SHP77 treated with DMSO at 0.1 percent for 48 hours (cell line): ENCODE measurements at regions not wholly inside any gene's neighbourhood (a gene's known extent, or its start where the extent isn't known, plus 50 kb on each side); places are given as distances from the start of the nearest gene placed in this dataset.
"Not testable (repeated sequence)": the region's sequence is repeated elsewhere in the genome, so short reads cannot be mapped to it uniquely, and the experiment has no call there.

Experiments
- DNase-seq: peaks from one replicate; lab custom pipeline; 2025; lab: John Stamatoyannopoulos, UW

DNA sequence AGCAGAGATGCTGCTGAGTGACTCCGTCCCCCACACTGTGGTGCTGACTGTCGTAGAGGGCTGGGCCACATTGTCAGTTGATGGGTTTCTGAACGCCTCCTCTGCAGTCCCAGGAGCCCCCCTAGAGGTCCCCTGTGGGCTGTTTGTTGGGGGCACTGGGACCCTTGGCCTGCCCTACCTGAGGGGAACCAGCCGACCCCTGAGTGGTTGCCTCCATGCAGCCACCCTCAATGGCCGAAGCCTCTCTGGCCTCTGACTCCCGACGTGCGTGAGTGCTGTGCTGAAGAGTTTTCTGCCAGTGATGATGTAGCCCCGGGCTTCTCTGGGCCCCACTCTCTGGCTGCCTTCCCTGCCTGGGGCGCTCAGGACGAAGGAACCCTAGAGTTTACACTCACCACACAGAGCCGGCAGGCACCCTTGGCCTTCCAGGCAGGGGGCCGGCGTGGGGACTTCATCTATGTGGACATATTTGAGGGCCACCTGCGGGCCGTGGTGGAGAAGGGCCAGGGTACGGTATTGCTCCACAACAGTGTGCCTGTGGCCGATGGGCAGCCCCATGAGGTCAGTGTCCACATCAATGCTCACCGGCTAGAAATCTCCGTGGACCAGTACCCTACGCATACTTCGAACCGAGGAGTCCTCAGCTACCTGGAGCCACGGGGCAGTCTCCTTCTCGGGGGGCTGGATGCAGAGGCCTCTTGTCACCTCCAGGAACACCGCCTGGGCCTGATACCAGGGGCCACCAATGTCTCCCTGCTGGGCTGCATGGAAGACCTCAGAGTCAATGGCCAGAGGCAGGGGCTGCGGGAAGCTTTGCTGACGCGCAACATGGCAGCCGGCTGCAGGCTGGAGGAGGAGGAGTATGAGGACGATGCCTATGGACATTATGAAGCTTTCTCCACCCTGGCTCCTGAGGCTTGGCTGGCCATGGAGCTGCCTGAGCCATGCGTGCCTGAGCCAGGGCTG is 181.1 kb downstream of the TBC1D2B start:
- DNase-seq: not testable (repeated sequence)

DNA sequence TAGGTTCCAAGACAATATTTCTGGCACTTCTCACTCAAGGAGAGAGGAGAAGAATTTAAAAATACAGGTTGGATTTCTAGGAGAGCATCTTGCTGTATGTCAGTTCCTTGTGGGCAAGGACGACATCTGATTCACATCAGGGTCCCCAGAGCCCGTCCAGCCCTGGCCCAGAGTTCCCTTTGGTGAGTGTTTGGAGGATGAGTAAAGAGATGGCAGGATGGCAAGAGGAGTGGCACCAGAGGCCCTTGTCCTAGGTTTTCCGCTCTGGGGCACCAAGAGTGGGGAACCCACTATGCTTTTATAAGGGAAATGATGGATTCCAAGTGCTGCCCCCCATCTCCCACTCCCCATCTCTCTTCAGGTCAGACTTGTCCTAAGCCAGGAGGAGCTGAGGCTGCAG is 181.8 kb downstream of the TBC1D2B start:
- DNase-seq: no peak

DNA sequence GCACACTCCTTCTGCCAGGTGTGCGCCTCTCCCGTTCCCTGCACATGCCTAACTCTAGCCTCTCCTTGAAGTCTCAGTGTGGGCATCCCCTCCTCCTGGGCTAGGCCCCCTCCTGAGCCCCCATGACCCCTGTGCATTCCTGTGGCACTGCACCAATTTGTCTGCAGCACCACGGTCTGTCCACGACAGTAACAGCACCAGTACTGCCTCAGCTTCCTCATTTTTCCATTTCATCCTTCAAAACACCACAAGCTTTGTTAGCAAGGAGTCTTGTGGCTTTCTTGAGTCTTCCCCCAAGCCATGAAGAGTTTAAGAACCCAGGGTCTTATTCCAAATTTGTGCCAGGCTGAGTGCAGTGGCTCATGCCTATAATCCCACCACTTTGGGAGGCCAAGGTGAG is 182.4 kb downstream of the TBC1D2B start:
- not testable (repeated sequence) for DNase-seq

DNA sequence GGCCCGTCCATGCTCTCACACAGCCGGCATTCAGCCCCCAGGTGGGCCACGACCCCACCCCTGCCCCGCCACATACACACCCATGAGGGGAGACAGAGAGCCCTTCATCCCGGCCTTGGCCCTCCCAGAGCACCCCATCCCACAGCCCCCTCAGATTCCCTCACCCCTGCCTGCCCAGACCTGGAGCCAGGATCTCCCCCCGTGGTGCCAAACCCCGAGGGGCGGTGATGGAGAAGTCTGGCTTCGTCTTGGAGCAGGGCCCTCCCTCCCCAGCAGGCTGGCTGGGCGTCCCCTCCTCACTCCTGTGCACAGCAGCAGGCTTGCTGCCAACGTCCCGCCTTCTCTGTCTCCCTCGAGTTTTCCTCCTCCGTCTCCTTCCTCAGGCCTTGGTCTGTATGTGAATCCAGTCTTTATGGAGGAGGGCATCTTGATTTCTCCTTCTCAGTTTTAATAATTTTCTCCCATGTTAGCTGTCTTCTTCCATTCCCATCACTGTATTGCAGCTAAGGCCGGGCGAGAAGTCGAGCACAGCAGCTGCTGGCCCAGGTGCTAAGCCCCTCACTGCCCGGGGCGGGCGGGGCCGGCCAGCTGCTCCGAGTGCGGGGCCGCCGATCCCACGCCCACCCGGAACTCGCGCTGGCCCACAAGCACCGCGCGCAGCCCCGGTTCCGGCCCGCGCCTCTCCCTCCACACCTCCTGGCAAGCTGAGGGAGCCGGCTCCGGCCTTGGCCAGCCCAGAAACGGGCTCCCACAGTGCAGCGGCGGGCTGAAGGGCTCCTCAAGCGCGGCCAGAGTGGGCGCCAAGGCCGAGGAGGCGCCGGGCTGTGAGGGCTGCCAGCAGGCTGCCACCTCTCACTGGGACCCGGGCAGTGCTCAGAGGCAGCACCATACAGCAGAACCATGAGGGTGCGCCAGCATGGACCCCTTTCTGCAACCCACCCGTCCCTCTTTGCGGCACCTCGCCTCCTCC is 183.6 kb downstream of the TBC1D2B start:
- DNase-seq: not testable (repeated sequence)

DNA sequence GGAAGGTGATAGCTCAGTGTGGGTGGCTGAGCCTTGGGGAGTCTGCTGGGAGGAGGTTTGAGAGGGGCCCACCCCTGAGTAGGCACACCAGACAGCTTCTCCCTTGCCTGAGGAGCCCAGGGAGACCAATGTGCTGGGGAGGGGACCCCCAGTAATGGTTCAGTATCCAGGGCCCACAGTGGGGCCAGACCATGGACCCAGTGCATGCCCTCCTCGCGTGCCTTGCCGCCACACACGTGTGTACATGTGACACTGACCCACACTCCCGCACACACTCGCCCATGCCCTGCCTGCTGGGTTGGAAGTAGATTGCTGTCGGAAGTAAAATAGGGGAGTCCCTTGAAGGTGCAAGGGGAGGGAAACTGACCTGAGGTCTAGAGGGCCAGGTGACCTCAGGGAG is 184.3 kb downstream of the TBC1D2B start:
- not testable (repeated sequence) for DNase-seq

DNA sequence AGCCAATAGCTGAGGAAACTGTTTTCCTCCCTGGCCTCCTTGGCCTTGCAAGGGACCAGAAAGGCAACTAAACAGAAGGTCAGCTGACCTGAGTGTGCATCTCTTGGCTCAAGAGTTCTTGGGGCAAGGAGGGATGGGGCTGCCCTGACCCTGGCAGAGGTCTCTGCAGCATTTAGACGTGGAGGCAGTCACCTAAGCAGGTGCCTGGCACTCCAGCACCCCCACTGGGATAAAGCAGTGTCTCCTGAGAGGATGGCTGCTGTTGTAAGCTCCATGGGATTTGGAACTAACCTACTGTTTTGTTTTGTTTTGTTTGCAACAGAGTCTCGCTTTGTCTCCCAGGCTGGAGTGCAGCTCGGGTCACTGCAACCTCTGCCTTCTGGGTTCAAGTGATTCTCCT is 185.2 kb downstream of the TBC1D2B start:
- no peak for DNase-seq

DNA sequence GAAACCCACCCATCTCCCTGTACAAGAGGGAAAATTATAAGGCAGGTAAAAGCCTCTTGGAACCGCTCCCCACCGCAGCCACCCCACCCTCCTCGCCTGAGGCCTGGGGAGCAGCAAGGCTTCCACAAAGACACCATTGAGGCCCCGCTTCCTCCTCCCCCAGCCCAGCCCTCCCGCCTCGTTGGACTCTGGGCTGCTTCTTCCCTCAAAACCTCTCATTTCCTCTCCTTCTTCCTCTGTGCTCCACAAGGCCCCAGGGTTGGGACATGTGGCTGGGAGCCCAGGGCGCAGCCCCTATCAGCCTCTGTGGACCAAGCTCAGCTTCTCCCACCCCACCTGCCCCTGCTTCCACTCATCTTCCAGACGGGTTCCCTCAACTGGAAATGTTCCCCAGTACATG is 185.6 kb downstream of the TBC1D2B start:
- not testable (repeated sequence) for DNase-seq

DNA sequence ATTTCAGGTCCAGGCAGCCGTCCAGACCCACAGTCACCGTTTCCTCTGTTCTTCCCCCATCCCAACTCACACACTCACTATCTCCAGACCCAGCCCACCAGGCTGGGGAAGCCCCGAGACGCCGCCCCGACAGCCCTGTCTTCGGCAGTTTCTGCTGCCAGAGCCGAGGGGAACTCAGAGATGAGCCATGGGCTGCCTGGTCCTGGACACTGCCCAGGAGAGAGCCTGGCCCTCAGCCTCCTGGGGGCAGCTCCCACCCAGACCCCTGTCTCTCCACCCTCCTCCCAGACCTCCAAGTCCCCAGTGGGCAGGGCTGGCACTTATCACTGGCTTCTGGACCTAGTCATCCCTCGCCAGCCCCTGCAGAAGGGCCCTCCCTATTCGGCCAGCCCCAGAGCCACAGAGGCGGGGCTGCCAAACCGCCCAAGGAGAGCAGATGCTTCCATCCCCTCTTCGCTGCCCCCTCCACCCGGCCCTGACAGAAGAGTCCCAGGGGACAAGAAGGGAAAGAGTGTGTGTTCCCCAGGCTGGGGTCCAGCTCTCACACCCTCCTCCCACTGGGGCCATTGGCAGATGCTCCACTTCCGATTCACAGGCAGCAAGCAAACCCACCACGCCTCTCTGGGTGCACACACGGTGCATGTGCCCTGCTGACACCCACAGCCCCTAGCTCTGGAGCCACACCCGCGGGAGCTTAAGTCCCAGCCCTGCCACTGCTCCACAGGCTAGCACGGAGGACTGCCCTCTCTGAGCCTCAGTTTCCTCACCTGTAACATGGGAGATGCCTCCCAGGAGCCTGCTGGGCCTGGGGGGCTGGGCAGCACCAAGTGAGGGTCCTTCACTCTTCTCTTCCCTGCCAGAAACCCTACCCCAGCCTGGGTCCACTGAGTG is 186.4 kb downstream of the TBC1D2B start:
- DNase-seq: not testable (repeated sequence)

DNA sequence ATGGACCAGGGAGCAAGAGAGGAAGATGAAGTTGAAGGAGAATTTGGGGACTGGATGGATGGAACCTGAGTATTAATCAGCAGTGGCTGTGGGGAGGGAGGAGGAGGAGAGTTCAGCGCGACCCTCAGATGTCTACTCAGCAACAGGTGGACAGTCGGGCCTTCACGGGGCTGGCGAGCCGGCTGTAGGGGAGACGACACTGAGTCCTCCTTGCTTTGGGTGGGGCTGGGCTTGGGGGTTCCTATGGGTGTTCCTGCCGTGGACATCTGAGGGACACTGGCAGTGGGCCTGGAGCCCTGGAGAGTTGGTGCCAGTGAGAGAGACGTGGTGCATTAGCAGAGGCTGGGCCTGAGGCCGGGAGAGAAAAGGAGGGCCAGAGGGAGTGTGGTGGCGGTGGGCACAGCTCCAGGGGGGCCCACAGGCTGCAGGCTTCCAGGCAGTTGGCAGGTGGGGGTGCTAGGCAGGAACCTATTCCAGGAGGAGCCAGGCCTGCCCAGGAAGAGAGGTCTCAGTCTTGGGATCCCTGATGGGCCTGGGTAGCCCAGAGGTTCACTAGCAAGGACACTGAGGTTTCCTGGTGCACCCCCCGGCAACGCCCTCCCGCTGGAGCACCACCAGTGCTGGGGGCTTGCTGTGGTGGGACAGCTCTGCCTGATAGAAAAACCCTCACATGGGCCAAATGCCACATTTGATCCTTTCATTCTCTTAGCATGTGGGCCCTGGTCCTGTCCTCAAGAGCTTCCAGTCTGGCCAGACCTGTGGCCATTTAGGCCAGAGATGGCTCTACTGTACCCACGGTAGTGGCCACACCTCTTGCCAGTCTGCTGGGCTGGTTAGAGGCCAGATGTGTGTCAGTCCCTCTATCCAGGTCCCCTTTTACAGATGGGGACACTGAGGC is 187.4 kb downstream of the TBC1D2B start:
- not testable (repeated sequence) for DNase-seq

DNA sequence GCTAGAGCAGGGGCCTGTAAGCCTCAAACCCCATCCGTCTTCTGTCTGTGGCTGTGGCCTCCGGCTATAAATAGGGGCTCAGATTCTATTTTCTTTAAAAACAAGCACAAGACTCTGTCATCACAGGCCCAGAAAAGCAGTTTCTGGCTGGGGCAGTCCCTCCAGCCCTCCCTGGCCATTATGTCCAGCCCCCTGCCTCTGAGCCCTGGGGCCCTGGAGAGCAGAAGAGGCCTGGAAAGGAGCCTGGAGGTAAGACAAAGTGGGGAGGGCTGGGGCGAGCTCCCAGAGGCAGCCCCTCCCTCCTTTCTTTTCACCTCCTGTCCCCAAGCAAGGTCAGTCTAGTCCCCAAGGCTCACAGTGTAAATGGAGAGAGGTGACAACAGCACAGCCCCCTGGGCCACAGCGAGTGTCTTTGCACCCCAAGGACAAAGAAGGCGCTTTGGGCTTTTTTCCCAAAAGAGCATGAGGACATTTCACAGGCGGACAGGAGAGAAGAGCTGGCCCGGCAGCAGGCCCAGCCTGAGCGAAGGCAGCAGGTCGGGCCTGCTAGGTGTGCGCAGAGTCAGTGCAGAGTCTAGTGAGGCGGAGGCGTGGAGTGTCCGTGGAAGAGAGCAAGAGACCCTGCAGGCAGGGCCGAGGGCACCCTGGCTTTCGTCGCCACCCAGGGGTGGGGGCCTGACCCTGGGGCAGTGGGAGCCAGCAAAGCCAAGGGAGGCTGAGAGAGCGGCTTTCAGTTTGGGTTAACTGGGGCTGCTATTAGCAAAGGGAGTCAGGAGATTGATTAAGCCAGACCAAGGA is 188.3 kb downstream of the TBC1D2B start:
- no peak for DNase-seq

DNA sequence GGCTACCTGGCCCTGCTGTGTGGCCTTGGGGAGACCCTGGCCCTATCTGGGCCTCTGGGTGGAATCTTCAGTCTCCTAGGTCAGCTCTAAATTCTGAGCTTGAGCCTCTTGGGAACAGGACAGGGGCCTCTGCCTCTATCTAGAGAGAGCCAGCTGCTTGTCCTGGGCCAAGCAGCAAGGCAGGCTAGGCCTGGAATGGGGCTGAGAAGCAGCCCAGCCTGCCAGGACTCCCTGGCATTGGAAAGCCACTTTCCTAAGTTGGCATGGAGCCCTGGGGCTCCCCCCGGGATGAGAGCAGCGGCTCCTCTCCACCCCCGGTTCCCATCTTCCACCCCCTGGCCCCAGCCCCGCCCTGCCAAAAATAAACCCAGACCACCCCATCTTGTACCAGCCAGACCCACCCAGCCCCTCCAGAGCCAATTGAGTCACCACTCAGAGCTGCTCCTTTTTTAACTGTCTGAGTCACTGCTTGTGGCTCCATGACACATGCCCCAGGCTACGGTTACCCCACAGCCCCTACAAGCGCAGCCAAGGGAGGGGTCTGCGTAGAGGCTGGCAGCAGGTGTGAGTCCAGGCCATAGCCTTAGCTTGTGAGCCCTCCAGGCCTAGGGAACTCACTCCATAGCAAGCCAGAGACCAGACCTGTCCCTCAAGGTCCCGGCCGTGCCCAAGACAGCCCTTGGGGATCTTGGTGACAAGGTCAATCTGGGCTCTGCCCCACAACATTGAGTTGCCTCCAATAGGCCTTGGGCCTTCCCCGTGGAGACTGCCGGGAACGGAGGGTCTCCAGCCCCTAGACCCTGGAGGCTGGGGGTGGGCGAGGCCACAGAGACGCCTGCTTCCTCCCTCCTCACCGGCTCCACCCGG is 189.7 kb downstream of the TBC1D2B start:
- not testable (repeated sequence) for DNase-seq

DNA sequence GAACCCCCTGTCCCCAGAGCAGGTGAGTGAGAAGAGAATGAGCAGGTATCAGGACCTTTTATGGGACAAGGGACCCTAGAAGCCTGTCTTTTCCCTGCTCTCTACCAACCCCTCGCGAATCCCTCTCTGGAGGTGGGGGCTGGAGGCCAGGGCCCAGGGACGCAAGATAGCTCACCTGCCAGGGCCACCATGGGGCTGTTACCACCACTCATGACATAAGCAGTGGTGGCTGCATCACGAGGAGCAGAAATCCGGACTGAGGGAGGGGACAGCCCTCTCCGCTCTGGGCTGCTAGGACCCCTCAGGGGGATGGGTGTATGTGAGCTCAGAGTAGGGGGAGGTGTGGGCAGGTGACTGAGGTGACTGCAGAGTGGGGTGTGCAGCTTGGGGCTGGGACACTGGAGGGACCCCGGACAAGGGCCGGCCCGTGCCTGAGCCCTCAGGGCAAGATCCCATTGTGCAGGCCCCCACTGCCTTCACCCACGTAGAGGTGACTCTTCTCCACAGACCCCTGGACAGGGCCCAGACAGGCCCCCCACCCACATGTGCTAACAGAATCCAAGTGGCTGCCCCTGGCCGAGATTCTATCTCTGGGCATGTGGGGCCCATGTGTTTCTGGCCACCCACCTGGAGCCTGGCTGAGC is 190.6 kb downstream of the TBC1D2B start:
- DNase-seq: no peak

DNA sequence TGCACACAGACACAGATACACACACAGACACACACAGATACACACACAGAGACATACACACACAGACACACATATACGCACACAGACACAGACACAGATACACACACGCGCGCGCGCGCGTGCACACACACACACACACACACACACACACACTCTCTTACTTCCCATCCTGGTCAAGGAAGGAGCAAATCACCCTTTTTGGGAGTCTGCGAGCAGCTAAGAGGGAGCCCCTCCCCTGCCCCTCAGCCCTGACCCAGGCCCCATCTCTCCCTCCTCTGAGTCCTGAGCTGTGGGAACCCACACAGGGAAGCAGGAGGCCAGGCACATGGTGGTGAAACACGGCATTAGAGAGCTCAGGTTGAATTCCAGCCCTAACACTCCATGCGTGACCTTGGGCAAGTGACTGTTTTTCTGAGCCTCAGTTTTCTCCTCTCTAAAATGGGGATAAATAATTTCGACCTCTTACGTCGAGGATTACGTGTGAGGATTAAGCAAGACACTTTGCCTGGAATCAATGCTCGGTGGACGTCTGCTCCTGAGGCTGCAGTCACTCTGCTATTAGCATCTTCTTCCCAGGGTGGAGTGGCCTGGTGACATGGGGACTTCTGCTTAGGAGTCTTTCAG is 191.5 kb downstream of the TBC1D2B start:
- DNase-seq: not testable (repeated sequence)

DNA sequence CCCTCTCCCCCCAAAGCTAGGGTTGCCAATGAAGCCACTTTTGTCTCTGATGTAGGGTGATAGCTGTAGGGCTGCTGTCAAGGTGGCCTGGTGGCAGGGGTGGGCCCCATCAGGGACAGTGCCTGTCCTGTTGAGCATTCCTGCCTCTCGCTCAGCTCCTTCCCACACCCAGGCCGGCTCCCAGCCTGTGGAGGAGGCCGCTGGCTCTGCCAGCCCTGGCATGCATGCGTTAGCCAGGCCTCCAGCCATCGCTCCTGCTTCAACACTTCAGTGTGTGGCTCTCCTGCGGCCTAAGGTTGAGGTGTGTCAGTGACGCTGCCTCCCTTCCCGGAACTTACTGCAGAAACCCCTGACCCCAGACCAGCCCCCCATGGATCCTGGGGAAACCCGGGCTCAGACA is 194.5 kb downstream of the TBC1D2B start:
- DNase-seq: not testable (repeated sequence)

DNA sequence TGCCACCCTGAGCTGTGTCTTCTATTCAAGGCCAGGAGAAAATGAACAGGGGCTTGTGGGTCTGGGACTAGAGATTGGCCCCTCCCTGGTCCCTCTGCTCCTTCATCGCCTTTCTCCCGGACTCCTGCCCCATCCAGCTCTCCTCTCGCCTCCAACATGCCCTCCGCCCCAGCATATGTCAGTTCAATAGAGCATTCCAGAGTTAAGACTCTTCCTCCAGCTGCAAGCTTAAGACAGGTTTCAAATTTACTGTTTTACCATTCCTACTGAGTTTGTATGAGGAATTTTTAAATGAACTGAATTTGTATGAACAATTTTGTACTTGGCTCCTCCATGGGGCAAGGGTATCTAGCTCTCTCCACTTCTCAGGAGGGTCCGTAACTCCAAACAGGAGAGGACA is 195.6 kb downstream of the TBC1D2B start:
- DNase-seq: no peak

DNA sequence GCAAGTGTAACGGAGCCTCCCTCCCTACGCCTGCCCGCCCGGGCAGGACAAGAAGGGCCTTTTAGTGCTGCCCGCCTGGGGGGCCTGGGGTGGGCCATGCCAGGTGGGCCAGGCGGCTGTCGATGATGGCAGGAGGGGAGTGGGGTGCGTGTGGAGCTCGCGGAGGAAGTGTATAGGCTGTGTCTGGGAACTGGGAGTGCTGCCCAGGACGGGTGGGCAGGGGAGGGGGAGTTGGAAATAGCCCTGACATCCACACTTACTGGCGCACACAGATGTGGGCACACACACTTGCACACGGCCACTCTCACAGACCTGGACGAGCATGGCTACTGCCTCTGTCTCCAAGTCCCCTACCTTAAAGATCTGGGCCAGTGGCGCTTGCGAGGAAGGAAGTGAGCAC is 196.0 kb downstream of the TBC1D2B start:
- DNase-seq: not testable (repeated sequence)

DNA sequence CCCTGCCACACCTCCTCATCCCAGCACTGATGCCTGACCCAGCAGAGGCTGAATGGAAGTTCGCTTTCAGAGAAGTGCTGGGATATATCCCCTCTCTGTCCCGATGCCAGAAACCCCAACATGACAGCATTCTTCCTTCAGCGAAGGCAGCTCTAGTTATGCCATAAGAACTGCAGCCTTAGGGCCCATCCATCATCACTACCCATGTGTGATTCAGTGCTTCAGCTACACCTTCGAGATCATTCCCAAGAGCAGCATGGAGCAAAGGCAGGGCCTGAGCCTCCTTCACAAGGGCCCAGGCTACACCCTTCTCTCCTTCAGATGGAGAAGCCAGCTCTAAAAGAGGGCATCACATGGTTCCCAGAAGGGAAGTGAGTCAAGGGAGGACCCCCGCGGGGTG is 198.0 kb downstream of the TBC1D2B start:
- not testable (repeated sequence) for DNase-seq
